Neural cell (in vitro differentiated cells): ENCODE measurements at regions not wholly inside any gene's neighbourhood (a gene's known extent, or its start where the extent isn't known, plus 50 kb on each side); places are given as distances from the start of the nearest gene placed in this dataset.

Source experiments
- CTCF ChIP-seq: fragments of 450-650 bp; IDR thresholded peaks from 2 replicates; pipeline ENCODE4 v1.5.1; 2014; ENCODE audit warnings: antibody characterized with exemption, mild to moderate bottlenecking, moderate library complexity; ENCODE audit not compliant: poor library complexity, severe bottlenecking
- EP300 ChIP-seq: fragments of 450-650 bp; conservative IDR thresholded peaks from 2 replicates; pipeline ENCODE4 v1.6.1; 2014; ENCODE audit warnings: antibody characterized with exemption, mild to moderate bottlenecking, moderate library complexity; ENCODE audit not compliant: poor library complexity, severe bottlenecking
- EZH2 ChIP-seq: fragments of 200-600, 300-800 bp; shearing (Covaris generic), sonication (generic); IDR thresholded peaks from 2 replicates; pipeline ENCODE4 v1.6.1; 2014; ENCODE audit warnings: antibody characterized with exemption, low read length, borderline replicate concordance, mild to moderate bottlenecking; ENCODE audit not compliant: insufficient read depth, poor library complexity, severe bottlenecking
- MXI1 ChIP-seq: fragments of 450-650 bp; conservative IDR thresholded peaks from 2 replicates; pipeline ENCODE4 v1.6.1; 2014; ENCODE audit warnings: antibody characterized with exemption, mild to moderate bottlenecking; ENCODE audit not compliant: poor library complexity, severe bottlenecking
- POLR2AphosphoS5 ChIP-seq: IDR thresholded peaks from 2 replicates; pipeline ENCODE4 v1.6.1; 2012
- RAD21 ChIP-seq: fragments of 450-650 bp; conservative IDR thresholded peaks from 2 replicates; pipeline ENCODE4 v1.6.1; 2014; ENCODE audit warnings: antibody characterized with exemption, mild to moderate bottlenecking, moderate library complexity
- REST ChIP-seq: IDR thresholded peaks from 2 replicates; pipeline ENCODE4 v1.6.1; 2012; ENCODE audit warnings: borderline replicate concordance
- SMC3 ChIP-seq: fragments of 450-650 bp; conservative IDR thresholded peaks from 2 replicates; pipeline ENCODE4 v1.6.1; 2014; ENCODE audit warnings: antibody characterized with exemption, mild to moderate bottlenecking, moderate library complexity; ENCODE audit not compliant: poor library complexity
- TAF1 ChIP-seq: IDR thresholded peaks from 2 replicates; pipeline ENCODE4 v1.6.1; 2012; ENCODE audit warnings: low read depth

- no peak for TF ChIP-seq EZH2
- no peak for TF ChIP-seq SMC3
- no peak for TF ChIP-seq CTCF
- no peak for TF ChIP-seq TAF1
- no peak for TF ChIP-seq EP300
- no peak for TF ChIP-seq RAD21
- no peak for TF ChIP-seq REST
- no peak for TF ChIP-seq POLR2AphosphoS5
- no peak for TF ChIP-seq MXI1
Observed at GRCh38 chr2:53260568-53260967, 507.0 kb upstream of the CHAC2 start.
